ENCODE measurements at regions not wholly inside any gene's neighbourhood (a gene's known extent, or its start where the extent isn't known, plus 50 kb on each side); places are given as distances from the start of the nearest gene placed in this dataset.

DNA sequence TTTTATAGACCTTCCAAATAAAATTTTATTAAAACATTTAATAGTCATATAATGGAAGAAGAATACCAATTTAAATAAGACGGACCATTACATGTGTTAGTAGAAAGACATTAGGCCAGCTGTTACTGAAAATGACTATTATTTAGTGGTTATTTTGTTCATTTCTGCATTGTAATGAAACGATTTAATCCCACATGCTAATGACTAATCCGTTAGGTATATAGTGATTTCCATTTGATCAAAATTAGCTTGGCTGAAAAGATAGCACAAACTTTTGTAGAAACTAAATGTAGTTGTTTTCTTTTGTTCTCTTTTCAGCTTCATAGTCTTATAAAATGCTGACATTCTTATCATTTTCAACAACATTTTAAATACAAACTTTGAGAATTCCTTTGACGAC lies 556.1 kb upstream of the TENM3 start:
- TF ChIP-seq, protein P1, sequence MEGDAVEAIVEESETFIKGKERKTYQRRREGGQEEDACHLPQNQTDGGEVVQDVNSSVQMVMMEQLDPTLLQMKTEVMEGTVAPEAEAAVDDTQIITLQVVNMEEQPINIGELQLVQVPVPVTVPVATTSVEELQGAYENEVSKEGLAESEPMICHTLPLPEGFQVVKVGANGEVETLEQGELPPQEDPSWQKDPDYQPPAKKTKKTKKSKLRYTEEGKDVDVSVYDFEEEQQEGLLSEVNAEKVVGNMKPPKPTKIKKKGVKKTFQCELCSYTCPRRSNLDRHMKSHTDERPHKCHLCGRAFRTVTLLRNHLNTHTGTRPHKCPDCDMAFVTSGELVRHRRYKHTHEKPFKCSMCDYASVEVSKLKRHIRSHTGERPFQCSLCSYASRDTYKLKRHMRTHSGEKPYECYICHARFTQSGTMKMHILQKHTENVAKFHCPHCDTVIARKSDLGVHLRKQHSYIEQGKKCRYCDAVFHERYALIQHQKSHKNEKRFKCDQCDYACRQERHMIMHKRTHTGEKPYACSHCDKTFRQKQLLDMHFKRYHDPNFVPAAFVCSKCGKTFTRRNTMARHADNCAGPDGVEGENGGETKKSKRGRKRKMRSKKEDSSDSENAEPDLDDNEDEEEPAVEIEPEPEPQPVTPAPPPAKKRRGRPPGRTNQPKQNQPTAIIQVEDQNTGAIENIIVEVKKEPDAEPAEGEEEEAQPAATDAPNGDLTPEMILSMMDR (IDR thresholded peaks at IDR 0.05), result no peak
- TF ChIP-seq POLR2A (IDR thresholded peaks at IDR 0.05), result no peak
